HCT116 (cell line): ENCODE measurements at regions not wholly inside any gene's neighbourhood (a gene's known extent, or its start where the extent isn't known, plus 50 kb on each side); places are given as distances from the start of the nearest gene placed in this dataset.

Experiments used
- ATAC-seq: fragments of 200-7000 bp; cut with Tn5 transposase; 2 replicates; pipeline ENCODE4 v1.9.1; 2020; ENCODE audit warnings: mild to moderate bottlenecking, moderate library complexity
- BruUV-seq: library from RNA; stranded (reverse); fragments of 400-500 nt; replicated peaks from 2 replicates; lab custom pipeline; 2021; lab: Mats Ljungman, UMichigan
- CTCF ChIA-PET: fragments of 300-600 bp; sonication (Branson Sonifier 250); formaldehyde crosslinking; loops from one replicate; lab custom pipeline; 2021; ENCODE audit warnings: antibody characterized with exemption; lab: Charles Lee
- POLR2A ChIA-PET: fragments of 300-600, 350-600 bp; sonication (Branson Sonifier 250); formaldehyde crosslinking; loops from one replicate; lab custom pipeline; 2021; ENCODE audit warnings: antibody characterized with exemption; lab: Charles Lee
- RAD21 ChIA-PET, 2 experiments: fragments of 300-600 bp; sonication (Branson Sonifier 250); formaldehyde crosslinking; loops; one replicate each; lab custom pipeline; 2023; ENCODE audit warnings: low total read pairs in 2 of 2; ENCODE audit not compliant: uncharacterized antibody in 2 of 2, unreplicated experiment in 2 of 2, low non-redundant PET in 1 of 2; lab: Charles Lee
- DNase-seq: peaks from one replicate; pipeline ENCODE4 v3.0.0-alpha.2; 2010; ENCODE audit warnings: low read depth, low spot score
- H2AFZ ChIP-seq: fragments of 200-600 bp; shearing (Covaris generic), sonication (generic); 2 replicates; pipeline ENCODE4 v1.6.1; 2017; ENCODE audit warnings: low read depth, mixed run types, mixed read lengths, antibody characterized with exemption, low read length; ENCODE audit not compliant: poor library complexity, severe bottlenecking
- H3K27ac ChIP-seq: 2 replicates; pipeline ENCODE4 v1.5.1; 2012; ENCODE audit warnings: low read depth, low read length
- H3K27me3 ChIP-seq: fragments of 200-600 bp; sonication (generic); 2 replicates; pipeline ENCODE4 v1.6.1; 2016; ENCODE audit warnings: mixed run types, low read length, mixed read lengths; ENCODE audit not compliant: insufficient read depth
- H3K36me3 ChIP-seq, 2 experiments: fragments of 200-500 bp in 1 of 2; fragments of 200-600 bp in 1 of 2; sonication (Bioruptor generic) in 1 of 2; sonication (generic) in 1 of 2; 2 replicates each; pipeline versions ENCODE4 v1.5.1 to v1.6.1; 2014 to 2016; ENCODE audit warnings: low read length in 2 of 2, inconsistent platforms in 1 of 2, mixed read lengths in 1 of 2, mixed run types in 1 of 2; ENCODE audit not compliant: insufficient read depth in 2 of 2, control insufficient read depth in 1 of 2
- H3K4me1 ChIP-seq, 2 experiments: fragments of 200-600 bp in 1 of 2; sonication (generic) in 1 of 2; 2 replicates each; pipeline versions ENCODE4 v1.5.1 to v1.6.1; 2012 to 2017; ENCODE audit warnings: low read length in 2 of 2, inconsistent platforms in 1 of 2, mild to moderate bottlenecking in 1 of 2, mixed read lengths in 1 of 2, mixed run types in 1 of 2, moderate library complexity in 1 of 2; ENCODE audit not compliant: insufficient read depth in 2 of 2, control insufficient read depth in 1 of 2
- H3K4me2 ChIP-seq: fragments of 200-600 bp; sonication (generic); 2 replicates; pipeline ENCODE4 v1.6.1; 2017; ENCODE audit warnings: mixed run types, low read length, mixed read lengths
- H3K4me3 ChIP-seq, 2 experiments: fragments of 200-600 bp in 1 of 2; sonication (generic) in 1 of 2; replicated peaks in 1 of 2; 2 replicates each; pipeline ENCODE4 v1.5.1; 2011 to 2016; ENCODE audit warnings: low read length in 2 of 2, control low read depth in 1 of 2, low read depth in 1 of 2, mild to moderate bottlenecking in 1 of 2, mixed read lengths in 1 of 2, mixed run types in 1 of 2
- H3K79me2 ChIP-seq: fragments of 200-600 bp; sonication (generic); 2 replicates; pipeline ENCODE4 v1.6.1; 2017; ENCODE audit warnings: mild to moderate bottlenecking, mixed run types, low read length, moderate library complexity, mixed read lengths; ENCODE audit not compliant: insufficient read depth
- H3K9ac ChIP-seq: fragments of 200-600 bp; sonication (generic); 2 replicates; pipeline ENCODE4 v1.6.1; 2016; ENCODE audit warnings: low read length, mixed read lengths
- H3K9me2 ChIP-seq: fragments of 200-600 bp; sonication (generic), shearing (Covaris generic); 2 replicates; pipeline ENCODE4 v1.6.1; 2017; ENCODE audit warnings: mixed run types, mild to moderate bottlenecking, moderate library complexity; ENCODE audit not compliant: insufficient read depth
- H3K9me3 ChIP-seq, 2 experiments: fragments of 200-500 bp in 1 of 2; fragments of 200-600 bp in 1 of 2; sonication (Bioruptor generic) in 1 of 2; sonication (generic) in 1 of 2; 2 replicates each; pipeline ENCODE4 v1.6.1; 2014 to 2017; ENCODE audit warnings: low read length in 2 of 2, mixed read lengths in 2 of 2, inconsistent platforms in 1 of 2, low read depth in 1 of 2, mild to moderate bottlenecking in 1 of 2, mixed run types in 1 of 2, moderate library complexity in 1 of 2; ENCODE audit not compliant: control insufficient read depth in 1 of 2, insufficient read depth in 1 of 2
- H4K20me1 ChIP-seq: fragments of 200-600 bp; sonication (generic), shearing (Covaris generic); 2 replicates; pipeline ENCODE4 v1.6.1; 2017; ENCODE audit warnings: mixed run types, mild to moderate bottlenecking, moderate library complexity; ENCODE audit not compliant: insufficient read depth
- CTCF ChIP-seq, 3 experiments: fragments of 200-600 bp in 1 of 3; sonication (generic) in 1 of 3; IDR thresholded peaks in 2 of 3; conservative IDR thresholded peaks in 1 of 3; 2 replicates each; pipeline ENCODE4 v1.5.1; 2012 to 2017; ENCODE audit warnings: low read depth in 2 of 3, low read length in 2 of 3, antibody characterized with exemption in 1 of 3, borderline replicate concordance in 1 of 3, control low read depth in 1 of 3, mild to moderate bottlenecking in 1 of 3, mixed read lengths in 1 of 3, mixed run types in 1 of 3, moderate library complexity in 1 of 3; ENCODE audit not compliant: insufficient read depth in 1 of 3
- ELF1 ChIP-seq: IDR thresholded peaks from 2 replicates; pipeline ENCODE4 v1.6.1; 2012; ENCODE audit warnings: low read depth, borderline replicate concordance
- EZH2 ChIP-seq: fragments of 200-600 bp; sonication (generic); IDR thresholded peaks from 2 replicates; pipeline ENCODE4 v1.6.1; 2017; ENCODE audit warnings: antibody characterized with exemption, mixed run types
- JUND ChIP-seq: IDR thresholded peaks from 2 replicates; pipeline ENCODE4 v1.6.1; 2012
- MAX ChIP-seq: IDR thresholded peaks from 2 replicates; pipeline ENCODE4 v1.6.1; 2012
- POLR2A ChIP-seq: IDR thresholded peaks from 2 replicates; pipeline ENCODE4 v1.7.0; 2011; ENCODE audit warnings: borderline replicate concordance; ENCODE audit not compliant: insufficient read depth, insufficient read length; ENCODE audit errors: extremely low read depth
- POLR2AphosphoS5 ChIP-seq: IDR thresholded peaks from 2 replicates; pipeline ENCODE4 v1.6.1; 2011; ENCODE audit warnings: mild to moderate bottlenecking, low read depth, low read length, moderate library complexity
- SIN3A ChIP-seq: IDR thresholded peaks from 2 replicates; pipeline ENCODE4 v1.6.1; 2012; ENCODE audit warnings: low read depth
- SP1 ChIP-seq: IDR thresholded peaks from 2 replicates; pipeline ENCODE4 v1.6.1; 2012; ENCODE audit warnings: low read depth
- SRF ChIP-seq: IDR thresholded peaks from 2 replicates; pipeline ENCODE4 v1.6.1; 2012; ENCODE audit warnings: low read depth
- YY1 ChIP-seq: IDR thresholded peaks from 2 replicates; pipeline ENCODE4 v1.6.1; 2011; ENCODE audit warnings: low read length, low read depth, moderate library complexity, mild to moderate bottlenecking; ENCODE audit not compliant: insufficient replicate concordance; ENCODE audit errors: extremely low read depth
- ZFX ChIP-seq: fragments of 450-650 bp; IDR thresholded peaks from 2 replicates; pipeline ENCODE4 v1.6.1; 2017
- intact Hi-C: fragments of 100-400 bp; cut with micrococcal nuclease; formaldehyde crosslinking; loops from 2 replicates; pipeline ENCODE4 v1.10.0; 2022
- TF ChIP-seq, protein P1 (sequence below): IDR thresholded peaks from 2 replicates; pipeline ENCODE4 v1.6.1; 2011; ENCODE audit warnings: mild to moderate bottlenecking, low read length, moderate library complexity; ENCODE audit not compliant: insufficient replicate concordance; ENCODE audit errors: extremely low read depth
- TF ChIP-seq, protein P2 (sequence below): IDR thresholded peaks from 2 replicates; pipeline ENCODE4 v1.6.1; 2012; ENCODE audit warnings: low read depth

DNA sequence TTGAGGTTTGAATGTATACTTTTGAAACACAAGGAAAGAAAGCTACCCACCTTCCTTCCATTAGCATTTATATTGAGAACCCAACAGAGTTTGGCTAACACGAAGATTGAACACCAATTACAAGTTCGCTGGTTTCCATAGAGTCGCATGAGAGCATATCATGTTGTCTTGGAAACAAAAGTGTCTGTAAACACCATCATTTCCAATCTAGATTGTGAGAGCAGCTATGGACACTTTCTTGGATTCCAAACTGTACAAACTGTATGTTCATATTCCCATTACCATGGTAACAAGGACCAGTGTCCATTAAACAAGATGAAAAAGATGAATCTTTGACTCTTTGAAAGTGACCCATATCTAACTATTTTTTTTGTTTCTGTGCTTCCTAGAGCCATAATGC is 529.9 kb upstream of the ROBO1 start:
- H3K4me3 ChIP-seq: no peak overlapping the region
- H3K9me2 ChIP-seq: no peaks in the 10 kb centered on the region
- ChIA-PET RAD21 (no interaction called here), CTCF (no interaction called here)
- intact Hi-C loops: no loop called here
- no peak overlapping the region for H3K27ac ChIP-seq
- no TSS peak for BruUV-seq
- H3K9ac ChIP-seq: no peak overlapping the region
- no peaks in the 10 kb centered on the region for H3K36me3 ChIP-seq
- H4K20me1 ChIP-seq: no peaks in the 10 kb centered on the region
- H2AFZ ChIP-seq: no peak overlapping the region
- no peak for TF ChIP-seq JUND
- TF ChIP-seq, all 23 proteins: peak for 0
- Histone ChIP-seq H3K27me3 (no peaks in the 10 kb centered on the region), H3K4me2 (no peak overlapping the region), H3K4me1 (no peaks in the 10 kb centered on the region), H3K79me2 (no peaks in the 10 kb centered on the region), H3K9me3 (peaks cover 0 to 4% of the 10 kb centered on the region in 2 experiments; a peak in 2 of 4 replicates)
- ATAC-seq: no peak
- DNase-seq: no peak
- POLR2A ChIA-PET: no interaction called here

- intact Hi-C loops: no loop called here
- H3K4me1 ChIP-seq: no peaks in the 10 kb centered on the region
- H2AFZ ChIP-seq: no peak overlapping the region
- DNase-seq (no peak), ATAC-seq (no peak)
- H4K20me1 ChIP-seq: no peaks in the 10 kb centered on the region
- CTCF ChIA-PET: no interaction called here
- no peak overlapping the region for H3K4me3 ChIP-seq
- H3K9ac ChIP-seq: no peak overlapping the region
- H3K27ac ChIP-seq: no peak overlapping the region
- POLR2A ChIA-PET: no interaction called here
- RAD21 ChIA-PET: no interaction called here
- no peaks in the 10 kb centered on the region for H3K27me3 ChIP-seq
- H3K79me2 ChIP-seq: no peaks in the 10 kb centered on the region
- no peaks in the 10 kb centered on the region for H3K36me3 ChIP-seq
- BruUV-seq: no TSS peak
- no peak overlapping the region for H3K4me2 ChIP-seq
- H3K9me3 ChIP-seq: peaks cover 0 to 13% of the 10 kb centered on the region in 2 experiments; a peak in 3 of 4 replicates
- no peaks in the 10 kb centered on the region for H3K9me2 ChIP-seq
- no peak for TF ChIP-seq EZH2
- no peak for TF ChIP-seq CTCF (IDR thresholded peaks at IDR 0.05 in 2 of 3, conservative IDR thresholded peaks at IDR 0.05 in 1 of 3; ENCODE audit: borderline replicate concordance in 1 of 3, insufficient read depth in 1 of 3, low read depth in 2 of 3, low read length in 2 of 3)
- no peak for TF ChIP-seq SRF
- no peak for TF ChIP-seq YY1
- TF ChIP-seq, protein P1, sequence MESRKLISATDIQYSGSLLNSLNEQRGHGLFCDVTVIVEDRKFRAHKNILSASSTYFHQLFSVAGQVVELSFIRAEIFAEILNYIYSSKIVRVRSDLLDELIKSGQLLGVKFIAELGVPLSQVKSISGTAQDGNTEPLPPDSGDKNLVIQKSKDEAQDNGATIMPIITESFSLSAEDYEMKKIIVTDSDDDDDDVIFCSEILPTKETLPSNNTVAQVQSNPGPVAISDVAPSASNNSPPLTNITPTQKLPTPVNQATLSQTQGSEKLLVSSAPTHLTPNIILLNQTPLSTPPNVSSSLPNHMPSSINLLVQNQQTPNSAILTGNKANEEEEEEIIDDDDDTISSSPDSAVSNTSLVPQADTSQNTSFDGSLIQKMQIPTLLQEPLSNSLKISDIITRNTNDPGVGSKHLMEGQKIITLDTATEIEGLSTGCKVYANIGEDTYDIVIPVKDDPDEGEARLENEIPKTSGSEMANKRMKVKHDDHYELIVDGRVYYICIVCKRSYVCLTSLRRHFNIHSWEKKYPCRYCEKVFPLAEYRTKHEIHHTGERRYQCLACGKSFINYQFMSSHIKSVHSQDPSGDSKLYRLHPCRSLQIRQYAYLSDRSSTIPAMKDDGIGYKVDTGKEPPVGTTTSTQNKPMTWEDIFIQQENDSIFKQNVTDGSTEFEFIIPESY: no peak
- no peak for TF ChIP-seq POLR2AphosphoS5
- no peak for TF ChIP-seq JUND
- TF ChIP-seq, protein P2, sequence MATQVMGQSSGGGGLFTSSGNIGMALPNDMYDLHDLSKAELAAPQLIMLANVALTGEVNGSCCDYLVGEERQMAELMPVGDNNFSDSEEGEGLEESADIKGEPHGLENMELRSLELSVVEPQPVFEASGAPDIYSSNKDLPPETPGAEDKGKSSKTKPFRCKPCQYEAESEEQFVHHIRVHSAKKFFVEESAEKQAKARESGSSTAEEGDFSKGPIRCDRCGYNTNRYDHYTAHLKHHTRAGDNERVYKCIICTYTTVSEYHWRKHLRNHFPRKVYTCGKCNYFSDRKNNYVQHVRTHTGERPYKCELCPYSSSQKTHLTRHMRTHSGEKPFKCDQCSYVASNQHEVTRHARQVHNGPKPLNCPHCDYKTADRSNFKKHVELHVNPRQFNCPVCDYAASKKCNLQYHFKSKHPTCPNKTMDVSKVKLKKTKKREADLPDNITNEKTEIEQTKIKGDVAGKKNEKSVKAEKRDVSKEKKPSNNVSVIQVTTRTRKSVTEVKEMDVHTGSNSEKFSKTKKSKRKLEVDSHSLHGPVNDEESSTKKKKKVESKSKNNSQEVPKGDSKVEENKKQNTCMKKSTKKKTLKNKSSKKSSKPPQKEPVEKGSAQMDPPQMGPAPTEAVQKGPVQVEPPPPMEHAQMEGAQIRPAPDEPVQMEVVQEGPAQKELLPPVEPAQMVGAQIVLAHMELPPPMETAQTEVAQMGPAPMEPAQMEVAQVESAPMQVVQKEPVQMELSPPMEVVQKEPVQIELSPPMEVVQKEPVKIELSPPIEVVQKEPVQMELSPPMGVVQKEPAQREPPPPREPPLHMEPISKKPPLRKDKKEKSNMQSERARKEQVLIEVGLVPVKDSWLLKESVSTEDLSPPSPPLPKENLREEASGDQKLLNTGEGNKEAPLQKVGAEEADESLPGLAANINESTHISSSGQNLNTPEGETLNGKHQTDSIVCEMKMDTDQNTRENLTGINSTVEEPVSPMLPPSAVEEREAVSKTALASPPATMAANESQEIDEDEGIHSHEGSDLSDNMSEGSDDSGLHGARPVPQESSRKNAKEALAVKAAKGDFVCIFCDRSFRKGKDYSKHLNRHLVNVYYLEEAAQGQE: no peak
- no peak for TF ChIP-seq SIN3A
- TF ChIP-seq SP1: no peak
- no peak for TF ChIP-seq POLR2A
- TF ChIP-seq ELF1: no peak
- TF ChIP-seq MAX: no peak
- TF ChIP-seq ZFX: no peak
These were observed 517.6 kb upstream of the ROBO1 start for GRCh38 chr3:80285388-80285787.
